Mucosa of rectum (tissue), 2 donors: ENCODE measurements at regions not wholly inside any gene's neighbourhood (a gene's known extent, or its start where the extent isn't known, plus 50 kb on each side); places are given as distances from the start of the nearest gene placed in this dataset.

Experiments used
- H3K27ac ChIP-seq, 2 donors: one replicate each; pipeline ENCODE4 v1.7.0; 2013; ENCODE audit warnings: inconsistent platforms in 2 of 2, low read depth in 2 of 2, low read length in 2 of 2
- H3K27me3 ChIP-seq, 2 donors: one replicate each; pipeline ENCODE4 v1.7.0; 2013; ENCODE audit warnings: low read length in 2 of 2; ENCODE audit not compliant: control insufficient read depth in 2 of 2, insufficient read depth in 2 of 2
- H3K36me3 ChIP-seq, 2 donors: one replicate each; pipeline ENCODE4 v1.7.0; 2013; ENCODE audit warnings: low read length in 2 of 2; ENCODE audit not compliant: control insufficient read depth in 2 of 2, insufficient read depth in 2 of 2
- H3K4me1 ChIP-seq, 2 donors: one replicate each; pipeline ENCODE4 v1.7.0; 2013; ENCODE audit warnings: low read length in 2 of 2, mild to moderate bottlenecking in 1 of 2; ENCODE audit not compliant: control insufficient read depth in 2 of 2, insufficient read depth in 2 of 2
- H3K4me3 ChIP-seq, 2 donors: one replicate each; pipeline ENCODE4 v1.7.0; 2013; ENCODE audit warnings: low read length in 2 of 2
- H3K9ac ChIP-seq, 2 donors: one replicate each; pipeline ENCODE4 v1.7.0; 2013; ENCODE audit warnings: low read length in 2 of 2, low read depth in 1 of 2, mild to moderate bottlenecking in 1 of 2
- H3K9me3 ChIP-seq, 2 donors: one replicate each; pipeline ENCODE4 v1.7.0; 2013; ENCODE audit warnings: low read length in 2 of 2; ENCODE audit not compliant: control insufficient read depth in 2 of 2
- donor health status: healthy.
- donor health status: Normal muscosa, but diverticular disease.

DNA sequence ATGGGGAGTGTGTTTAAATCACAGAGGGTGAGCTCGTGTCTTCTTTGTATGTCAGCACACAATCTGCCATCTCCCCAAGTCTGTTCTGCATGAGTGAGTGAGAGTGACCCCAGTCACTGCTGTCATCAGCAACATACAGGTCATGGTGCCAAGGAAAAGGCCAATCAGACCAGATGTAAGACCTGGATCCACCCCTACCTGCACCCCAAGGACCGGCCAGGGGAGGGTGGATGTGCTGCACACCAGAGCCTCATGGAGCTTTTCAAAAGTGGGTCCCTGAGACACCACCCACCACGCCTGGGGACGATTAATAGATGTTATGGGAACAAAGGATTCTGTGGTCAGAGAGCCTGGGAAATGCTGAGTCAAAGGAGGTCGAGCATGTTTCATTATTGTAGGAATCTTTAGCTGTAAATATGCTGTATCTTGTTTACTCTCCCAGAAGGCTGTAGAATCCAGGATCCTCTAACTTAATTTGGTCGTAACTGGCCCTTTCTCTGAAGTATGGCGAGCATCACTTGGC is 420.5 kb downstream of the RPS24 start:
- Histone ChIP-seq H3K36me3 (no peaks in the 10 kb centered on the region), H3K4me3 (no peak overlapping the region), H3K4me1 (no peaks in the 10 kb centered on the region), H3K9me3 (no peaks in the 10 kb centered on the region), H3K27ac (no peak overlapping the region), H3K27me3 (no peaks in the 10 kb centered on the region), H3K9ac (no peak overlapping the region)

DNA sequence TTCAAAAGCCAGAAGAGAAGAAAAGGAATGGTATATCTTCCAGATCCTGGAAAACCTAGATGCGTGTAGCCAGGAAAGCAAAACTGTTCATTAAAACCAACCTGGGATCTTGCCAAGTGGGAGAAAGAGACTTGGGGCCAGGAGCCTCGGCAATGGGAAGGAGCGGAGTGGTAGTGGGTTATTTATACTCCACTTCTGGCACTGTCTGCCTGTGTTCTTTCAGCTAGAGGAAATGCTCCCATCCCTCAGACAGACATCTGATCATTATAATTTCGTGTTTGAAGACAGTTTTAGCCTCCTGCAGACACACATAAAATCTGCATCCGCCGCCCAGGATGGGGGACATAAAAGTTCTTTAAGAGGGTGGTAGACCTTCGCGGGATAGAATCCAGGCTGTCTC is 421.6 kb downstream of the RPS24 start:
- H3K36me3 ChIP-seq, result no peaks in the 10 kb centered on the region

DNA sequence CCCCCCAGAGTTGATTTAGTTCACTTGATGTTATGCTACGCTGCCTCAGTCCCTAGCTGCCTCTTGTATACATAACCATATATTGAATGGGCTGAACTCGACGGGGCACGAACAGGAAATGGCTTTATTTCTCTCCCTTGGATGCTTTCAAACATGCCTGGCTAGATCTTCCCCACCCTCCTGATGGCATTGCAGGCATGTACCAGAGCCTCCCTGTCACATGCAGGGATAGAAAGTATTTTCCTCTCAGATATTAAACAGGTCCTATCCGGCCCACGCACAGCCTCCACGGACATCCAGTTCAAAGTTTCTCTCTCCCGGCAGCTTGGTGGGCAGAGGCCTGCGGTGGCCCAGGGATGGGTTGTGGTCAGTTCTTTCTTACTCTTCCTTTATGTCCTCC is 422.1 kb downstream of the RPS24 start:
- Histone ChIP-seq H3K27me3 (no peaks in the 10 kb centered on the region), H3K36me3 (no peaks in the 10 kb centered on the region), H3K4me3 (no peak overlapping the region), H3K27ac (no peak overlapping the region), H3K9ac (no peak overlapping the region), H3K9me3 (no peaks in the 10 kb centered on the region), H3K4me1 (no peaks in the 10 kb centered on the region)

More for the DNA sequence above, 421.6 kb downstream of the RPS24 start:
- no peak overlapping the region for H3K4me3 ChIP-seq
- H3K27ac ChIP-seq, result no peak overlapping the region
- no peaks in the 10 kb centered on the region for H3K27me3 ChIP-seq
- no peak overlapping the region for H3K9ac ChIP-seq
- H3K4me1 ChIP-seq, result no peaks in the 10 kb centered on the region
- H3K9me3 ChIP-seq, result no peaks in the 10 kb centered on the region

DNA sequence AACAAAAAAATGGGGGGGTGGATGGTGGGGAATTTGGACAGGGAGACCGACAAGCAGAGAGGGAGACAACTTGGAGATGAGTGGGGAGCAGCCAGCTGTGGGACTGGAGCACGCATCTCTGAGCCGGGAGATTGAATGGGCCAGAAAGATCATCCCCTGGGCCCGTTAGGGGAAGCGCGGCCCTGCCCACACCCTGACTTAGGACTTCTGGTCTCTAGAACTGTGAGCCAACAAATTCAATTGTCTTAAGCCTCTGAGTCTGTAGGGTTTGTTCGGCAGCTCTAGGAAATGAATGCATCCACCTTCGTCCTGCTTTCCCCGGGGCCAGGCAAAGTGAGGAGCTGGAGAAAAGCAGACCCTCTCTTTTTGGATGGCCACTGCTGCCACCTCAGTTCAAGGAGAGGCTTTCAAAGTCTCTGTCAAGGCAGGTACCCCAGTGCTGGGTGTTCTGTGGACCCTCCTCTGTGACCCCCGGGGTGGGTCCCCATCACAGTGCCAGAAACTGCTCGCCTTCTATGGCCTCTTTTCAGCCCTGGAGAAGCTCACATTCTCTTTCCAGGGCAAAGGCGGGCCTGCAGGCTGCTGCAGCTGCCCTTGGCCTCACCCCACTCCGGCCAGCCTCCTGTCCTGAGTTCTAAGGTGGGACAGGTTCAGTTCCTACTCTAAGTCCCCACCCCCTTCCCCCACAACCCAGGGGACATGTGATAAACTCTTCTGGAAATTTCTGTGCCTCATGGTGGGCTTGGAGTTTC is 423.2 kb downstream of the RPS24 start:
- no peaks in the 10 kb centered on the region for H3K4me1 ChIP-seq
- no peak overlapping the region for H3K4me3 ChIP-seq
- no peaks in the 10 kb centered on the region for H3K36me3 ChIP-seq
- H3K9ac ChIP-seq, result no peak overlapping the region
- H3K27ac ChIP-seq, result no peak overlapping the region
- no peaks in the 10 kb centered on the region for H3K27me3 ChIP-seq
- no peaks in the 10 kb centered on the region for H3K9me3 ChIP-seq

DNA sequence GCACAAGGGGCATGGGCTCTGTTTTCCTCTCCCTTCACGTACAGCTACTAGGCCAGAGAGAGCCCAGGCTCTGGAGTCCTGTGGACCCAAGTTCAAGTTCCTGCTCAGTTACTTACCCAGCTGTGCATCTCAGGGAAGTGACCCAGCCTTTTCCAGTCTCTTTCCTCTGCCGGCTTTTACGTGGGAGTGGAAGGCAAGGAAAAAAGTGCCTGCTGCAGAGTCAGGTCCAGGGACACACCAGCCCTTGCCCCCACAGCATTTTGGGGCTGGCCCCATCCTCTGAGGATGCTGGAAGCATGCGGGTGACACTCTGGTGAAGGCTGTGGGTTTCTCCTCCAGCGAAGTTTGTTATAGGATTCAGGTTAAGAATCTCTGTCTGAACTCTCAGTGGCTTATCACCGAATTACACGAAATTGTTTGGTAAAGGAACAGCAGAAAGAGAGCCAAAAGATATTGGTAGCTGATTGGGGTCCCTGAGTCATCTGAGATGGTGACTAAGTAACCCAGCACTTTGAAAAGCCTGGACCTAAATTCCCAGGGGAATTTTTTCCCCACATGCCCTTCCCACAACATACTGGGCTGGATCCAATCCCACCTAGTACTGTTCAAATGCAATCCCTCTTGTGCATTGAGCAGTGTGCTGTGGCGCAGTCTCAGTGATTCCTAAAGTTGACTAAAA is 424.3 kb downstream of the RPS24 start:
- Histone ChIP-seq H3K4me3 (no peak overlapping the region), H3K4me1 (no peaks in the 10 kb centered on the region), H3K27ac (no peak overlapping the region), H3K9ac (no peak overlapping the region), H3K36me3 (no peaks in the 10 kb centered on the region), H3K27me3 (no peaks in the 10 kb centered on the region), H3K9me3 (no peaks in the 10 kb centered on the region)

DNA sequence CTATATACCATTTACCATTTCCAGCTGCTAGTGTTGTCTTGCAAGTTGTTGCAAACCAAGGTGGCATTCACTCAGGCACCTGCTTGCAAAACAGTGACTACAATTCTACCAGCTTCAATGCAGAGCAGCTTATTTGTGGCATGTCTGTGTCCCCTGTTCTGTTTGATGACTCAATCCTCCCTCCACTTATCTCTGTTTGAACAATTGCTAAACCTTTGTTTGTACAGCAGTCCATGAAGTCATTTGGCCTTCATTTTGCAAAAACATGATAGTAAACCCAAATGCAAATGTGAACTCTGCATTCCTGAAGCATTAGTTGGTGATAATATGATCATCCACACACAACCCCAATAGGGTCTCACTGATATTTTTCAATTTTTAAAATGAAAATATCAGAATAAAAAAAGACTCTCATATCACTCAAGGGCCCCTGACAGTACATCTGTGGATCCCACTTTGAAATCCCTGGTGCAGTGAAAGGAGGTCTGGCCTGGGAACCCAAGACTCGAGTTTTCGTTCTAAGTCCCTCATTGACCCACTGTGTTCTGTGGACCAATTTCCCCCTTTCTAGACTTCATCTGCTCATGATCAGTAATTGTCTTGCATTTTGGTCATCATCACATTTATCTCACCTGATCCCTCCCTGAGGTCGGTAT is 425.4 kb downstream of the RPS24 start:
- Histone ChIP-seq H3K27me3 (no peaks in the 10 kb centered on the region), H3K36me3 (no peaks in the 10 kb centered on the region), H3K9ac (no peak overlapping the region), H3K27ac (no peak overlapping the region), H3K9me3 (no peaks in the 10 kb centered on the region), H3K4me3 (no peak overlapping the region), H3K4me1 (no peaks in the 10 kb centered on the region)

DNA sequence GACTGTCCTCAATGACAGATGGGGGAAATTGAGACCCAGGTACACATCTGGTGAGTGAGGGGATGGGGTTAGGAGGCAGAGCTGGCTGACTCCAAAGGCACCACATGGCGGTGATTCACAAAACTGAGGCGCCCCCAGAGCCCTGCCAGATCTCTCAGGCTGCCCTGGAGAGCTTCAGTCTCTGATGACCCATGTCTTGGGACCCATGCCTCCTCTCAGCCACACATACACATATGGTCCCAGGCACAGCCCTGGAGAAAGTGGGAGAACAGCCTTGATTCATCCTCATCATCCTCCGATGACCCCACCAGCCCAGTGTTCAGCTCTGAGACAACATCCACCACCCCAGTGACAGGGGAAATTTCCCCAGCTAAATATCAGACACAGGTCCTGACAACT is 426.0 kb downstream of the RPS24 start:
- Histone ChIP-seq H3K27ac (no peak overlapping the region), H3K27me3 (no peaks in the 10 kb centered on the region), H3K4me1 (no peaks in the 10 kb centered on the region), H3K9me3 (no peaks in the 10 kb centered on the region), H3K9ac (no peak overlapping the region), H3K36me3 (no peaks in the 10 kb centered on the region), H3K4me3 (no peak overlapping the region)

DNA sequence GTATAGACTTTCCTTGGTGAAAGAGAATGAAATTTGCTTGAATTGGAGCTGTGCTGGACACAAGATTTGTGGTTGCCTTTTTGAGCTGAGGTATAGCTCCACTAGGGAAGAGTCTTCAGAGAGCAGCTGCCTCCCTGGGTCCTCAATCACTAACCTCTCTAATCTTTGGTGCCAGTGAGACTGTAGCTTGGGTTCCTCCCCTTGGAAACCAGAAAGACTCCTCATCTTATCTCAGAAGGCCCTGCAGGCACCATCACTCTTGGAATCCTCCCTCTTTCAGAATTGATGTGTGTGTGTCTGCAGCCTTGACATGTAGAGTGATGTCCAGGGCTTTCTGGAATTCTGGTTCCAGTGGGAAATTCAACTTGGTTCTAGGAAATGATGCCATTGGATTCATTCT is 426.5 kb downstream of the RPS24 start:
- no peak overlapping the region for H3K9ac ChIP-seq
- no peaks in the 10 kb centered on the region for H3K36me3 ChIP-seq
- H3K9me3 ChIP-seq, result no peaks in the 10 kb centered on the region
- H3K4me3 ChIP-seq, result no peak overlapping the region
- H3K27ac ChIP-seq, result no peak overlapping the region
- H3K27me3 ChIP-seq, result no peaks in the 10 kb centered on the region
- H3K4me1 ChIP-seq, result no peaks in the 10 kb centered on the region

DNA sequence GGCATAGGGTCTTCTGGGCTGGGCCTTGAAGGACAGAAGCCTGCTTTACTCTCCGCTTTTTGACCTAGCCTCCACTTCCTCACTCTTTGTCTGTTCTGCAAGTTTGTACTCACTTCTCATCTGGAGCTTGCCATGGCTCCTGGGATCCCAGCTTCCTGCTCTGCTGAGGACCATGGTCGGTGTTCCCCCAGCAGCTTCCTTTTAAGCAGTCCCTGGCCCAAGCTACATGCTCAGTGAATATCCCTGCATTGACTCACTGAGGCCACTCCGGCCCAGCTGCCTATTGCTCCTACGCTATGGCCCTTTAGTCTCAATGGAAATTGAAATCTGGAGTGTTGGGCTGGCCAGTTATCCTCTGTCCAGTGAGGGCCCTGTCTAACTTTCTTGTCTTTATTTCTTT is 427.7 kb downstream of the RPS24 start:
- no peaks in the 10 kb centered on the region for H3K27me3 ChIP-seq
- no peaks in the 10 kb centered on the region for H3K36me3 ChIP-seq
- no peaks in the 10 kb centered on the region for H3K4me1 ChIP-seq
- H3K4me3 ChIP-seq, result no peak overlapping the region
- H3K27ac ChIP-seq, result no peak overlapping the region
- H3K9ac ChIP-seq, result no peak overlapping the region
- H3K9me3 ChIP-seq, result no peaks in the 10 kb centered on the region

DNA sequence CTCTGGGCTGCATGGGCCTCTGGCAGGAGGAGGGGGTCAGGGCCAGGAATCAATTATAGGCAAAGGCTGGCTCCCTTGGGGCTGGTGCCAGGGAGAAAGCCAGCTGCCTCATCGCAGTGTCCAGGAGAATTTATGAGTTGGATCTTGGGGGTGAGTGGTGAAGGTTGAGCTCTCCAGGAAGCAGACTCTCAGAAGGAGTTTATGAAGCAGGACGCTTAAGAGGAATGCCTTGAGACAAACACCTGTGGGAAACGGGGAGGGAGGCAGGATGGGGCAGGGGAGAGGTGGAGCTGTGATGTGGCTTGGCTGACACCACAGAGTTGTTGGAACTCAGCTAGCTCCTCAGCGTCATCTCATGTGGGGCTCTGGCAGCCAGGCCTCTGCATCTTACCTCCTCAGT is 428.5 kb downstream of the RPS24 start:
- no peaks in the 10 kb centered on the region for H3K36me3 ChIP-seq
- no peaks in the 10 kb centered on the region for H3K27me3 ChIP-seq
- no peaks in the 10 kb centered on the region for H3K4me1 ChIP-seq
- no peak overlapping the region for H3K27ac ChIP-seq
- no peak overlapping the region for H3K4me3 ChIP-seq
- no peak overlapping the region for H3K9ac ChIP-seq
- no peaks in the 10 kb centered on the region for H3K9me3 ChIP-seq
